DND-41 (cell line): ENCODE measurements at regions not wholly inside any gene's neighbourhood (a gene's known extent, or its start where the extent isn't known, plus 50 kb on each side); places are given as distances from the start of the nearest gene placed in this dataset.

Source experiments
- ATAC-seq: fragments of 200-7000 bp; cut with Tn5 transposase; 3 replicates; pipeline ENCODE4 v1.9.1; 2021; ENCODE audit warnings: low read depth; ENCODE audit not compliant: insufficient read depth
- DNase-seq: peaks from one replicate; pipeline ENCODE4 v3.0.0-alpha.2; 2020
- H2AFZ ChIP-seq: 2 replicates; pipeline ENCODE4 v1.6.0; 2012; ENCODE audit warnings: low read depth, low read length
- H3K27ac ChIP-seq: 2 replicates; pipeline ENCODE4 v1.5.1; 2012; ENCODE audit warnings: low read length, inconsistent platforms
- H3K27me3 ChIP-seq: fragments of 200-600 bp; sonication (generic); 2 replicates; pipeline ENCODE4 v1.6.0; 2012; ENCODE audit warnings: low read length, mild to moderate bottlenecking, inconsistent platforms; ENCODE audit not compliant: insufficient read depth, poor library complexity
- H3K36me3 ChIP-seq: 2 replicates; pipeline ENCODE4 v1.5.1; 2012; ENCODE audit warnings: low read length, inconsistent platforms; ENCODE audit not compliant: insufficient read depth
- H3K4me1 ChIP-seq: 2 replicates; pipeline ENCODE4 v1.5.1; 2012; ENCODE audit warnings: mild to moderate bottlenecking, low read length; ENCODE audit not compliant: insufficient read depth
- H3K4me2 ChIP-seq: 2 replicates; pipeline ENCODE4 v1.6.0; 2012; ENCODE audit warnings: mild to moderate bottlenecking, moderate library complexity, low read length, inconsistent platforms; ENCODE audit not compliant: insufficient read depth
- H3K4me3 ChIP-seq, 2 experiments: fragments of 200-600 bp in 1 of 2; shearing (Covaris generic) in 1 of 2; 2 replicates each; pipeline ENCODE4 v1.5.1; 2012 to 2016; ENCODE audit warnings: inconsistent platforms in 2 of 2, low read length in 2 of 2, mild to moderate bottlenecking in 2 of 2, low read depth in 1 of 2, moderate library complexity in 1 of 2
- H3K79me2 ChIP-seq: 2 replicates; pipeline ENCODE4 v1.6.0; 2012; ENCODE audit warnings: low read length, inconsistent platforms; ENCODE audit not compliant: insufficient read depth
- H3K9ac ChIP-seq: 2 replicates; pipeline ENCODE4 v1.6.0; 2012; ENCODE audit warnings: low read depth, mild to moderate bottlenecking, inconsistent platforms, low read length, moderate library complexity
- H3K9me3 ChIP-seq: 2 replicates; pipeline ENCODE4 v1.5.1; 2012; ENCODE audit warnings: low read length, moderate library complexity, mild to moderate bottlenecking, inconsistent platforms; ENCODE audit not compliant: insufficient read depth, severe bottlenecking
- H4K20me1 ChIP-seq: 2 replicates; pipeline ENCODE4 v1.6.0; 2012; ENCODE audit warnings: low read length; ENCODE audit not compliant: insufficient read depth
- CTCF ChIP-seq: IDR thresholded peaks from 2 replicates; pipeline ENCODE4 v1.5.1; 2012; ENCODE audit warnings: borderline replicate concordance, low read length, moderate library complexity, mild to moderate bottlenecking; ENCODE audit not compliant: poor library complexity, severe bottlenecking; ENCODE audit errors: extremely low read depth
- EZH2 ChIP-seq: IDR thresholded peaks from 3 replicates; pipeline ENCODE4 v1.6.1; 2012; ENCODE audit warnings: borderline replicate concordance, low read depth, mild to moderate bottlenecking, moderate library complexity, low read length, inconsistent platforms; ENCODE audit not compliant: severe bottlenecking

GRCh38 chr20:3349786-3350185 is 57.7 kb downstream of the DNAAF9 start:
- no peak overlapping the region for H3K9ac ChIP-seq
- TF ChIP-seq CTCF (no peak), EZH2 (no peak)
- no peak for DNase-seq
- ATAC-seq: no peak
- no peak overlapping the region for H3K4me2 ChIP-seq
- H3K27me3 ChIP-seq: peaks cover 7% of the 10 kb centered on the region
- H3K4me3 ChIP-seq: no peak overlapping the region
- H4K20me1 ChIP-seq: no peaks in the 10 kb centered on the region
- H3K27ac ChIP-seq: no peak overlapping the region
- no peaks in the 10 kb centered on the region for H3K9me3 ChIP-seq
- no peaks in the 10 kb centered on the region for H3K4me1 ChIP-seq
- H2AFZ ChIP-seq: no peak overlapping the region
- H3K79me2 ChIP-seq: no peaks in the 10 kb centered on the region
- H3K36me3 ChIP-seq: no peaks in the 10 kb centered on the region

GRCh38 chr20:3342766-3343165 is 64.7 kb downstream of the DNAAF9 start:
- ATAC-seq (no peak), DNase-seq (no peak)
- Histone ChIP-seq H3K4me1 (no peaks in the 10 kb centered on the region), H2AFZ (no peak overlapping the region), H3K36me3 (no peaks in the 10 kb centered on the region), H4K20me1 (no peaks in the 10 kb centered on the region), H3K4me2 (no peak overlapping the region), H3K79me2 (no peaks in the 10 kb centered on the region), H3K9me3 (no peaks in the 10 kb centered on the region), H3K4me3 (no peak overlapping the region), H3K9ac (no peak overlapping the region), H3K27me3 (peaks cover 19% of the 10 kb centered on the region), H3K27ac (no peak overlapping the region)
- TF ChIP-seq EZH2 (no peak), CTCF (no peak)

- H3K27me3 ChIP-seq: peaks cover 18% of the 10 kb centered on the region
- no peak for ATAC-seq
- H3K4me1 ChIP-seq: no peaks in the 10 kb centered on the region
- H2AFZ ChIP-seq: no peak overlapping the region
- no peak overlapping the region for H3K9ac ChIP-seq
- H3K27ac ChIP-seq: no peak overlapping the region
- TF ChIP-seq EZH2: no peak
- no peak for TF ChIP-seq CTCF
- H3K36me3 ChIP-seq: no peaks in the 10 kb centered on the region
- no peak for DNase-seq
- no peak overlapping the region for H3K4me2 ChIP-seq
- no peaks in the 10 kb centered on the region for H4K20me1 ChIP-seq
- no peaks in the 10 kb centered on the region for H3K9me3 ChIP-seq
- H3K79me2 ChIP-seq: no peaks in the 10 kb centered on the region
- no peak overlapping the region for H3K4me3 ChIP-seq
Measured at GRCh38 chr20:3340443-3340842, 67.0 kb downstream of the DNAAF9 start.

- Histone ChIP-seq H3K27ac (no peak overlapping the region), H3K9me3 (no peaks in the 10 kb centered on the region), H4K20me1 (no peaks in the 10 kb centered on the region), H2AFZ (no peak overlapping the region), H3K4me2 (no peak overlapping the region), H3K79me2 (no peaks in the 10 kb centered on the region), H3K36me3 (no peaks in the 10 kb centered on the region), H3K9ac (no peak overlapping the region), H3K4me1 (no peaks in the 10 kb centered on the region), H3K27me3 (peaks cover 18% of the 10 kb centered on the region), H3K4me3 (no peak overlapping the region)
- DNase-seq (no peak), ATAC-seq (no peak)
- TF ChIP-seq CTCF (no peak), EZH2 (no peak)
Measured at GRCh38 chr20:3339571-3339970, 67.9 kb downstream of the DNAAF9 start.
